ENCODE measurements at regions not wholly inside any gene's neighbourhood (a gene's known extent, or its start where the extent isn't known, plus 50 kb on each side); places are given as distances from the start of the nearest gene placed in this dataset.

DNA sequence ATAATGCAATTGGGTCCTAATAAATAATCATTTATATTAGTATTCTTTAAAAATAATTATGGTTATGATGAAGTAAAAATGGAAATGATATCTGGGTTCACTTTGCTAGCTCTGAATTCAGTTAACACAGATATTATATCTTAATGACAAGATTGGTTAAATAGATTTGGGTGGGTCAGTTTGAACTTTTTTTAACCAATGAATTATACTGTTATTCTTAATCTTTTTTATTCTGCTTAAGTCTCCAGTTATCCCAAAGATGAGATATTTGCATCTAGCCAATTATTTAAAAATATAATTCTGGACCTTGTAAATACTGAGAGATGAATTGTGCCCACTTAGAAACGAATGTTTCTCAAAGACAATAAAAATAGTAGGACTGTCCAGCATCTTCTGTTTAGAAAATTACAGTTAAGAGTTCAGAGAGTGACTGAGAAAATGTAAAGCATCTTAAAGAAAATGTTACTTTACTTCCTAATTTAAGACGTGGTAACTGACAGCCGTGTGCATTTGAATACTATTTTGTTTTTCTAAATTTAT, 345.2 kb downstream of the USP25 start:
- DNase-seq = no peak

DNA sequence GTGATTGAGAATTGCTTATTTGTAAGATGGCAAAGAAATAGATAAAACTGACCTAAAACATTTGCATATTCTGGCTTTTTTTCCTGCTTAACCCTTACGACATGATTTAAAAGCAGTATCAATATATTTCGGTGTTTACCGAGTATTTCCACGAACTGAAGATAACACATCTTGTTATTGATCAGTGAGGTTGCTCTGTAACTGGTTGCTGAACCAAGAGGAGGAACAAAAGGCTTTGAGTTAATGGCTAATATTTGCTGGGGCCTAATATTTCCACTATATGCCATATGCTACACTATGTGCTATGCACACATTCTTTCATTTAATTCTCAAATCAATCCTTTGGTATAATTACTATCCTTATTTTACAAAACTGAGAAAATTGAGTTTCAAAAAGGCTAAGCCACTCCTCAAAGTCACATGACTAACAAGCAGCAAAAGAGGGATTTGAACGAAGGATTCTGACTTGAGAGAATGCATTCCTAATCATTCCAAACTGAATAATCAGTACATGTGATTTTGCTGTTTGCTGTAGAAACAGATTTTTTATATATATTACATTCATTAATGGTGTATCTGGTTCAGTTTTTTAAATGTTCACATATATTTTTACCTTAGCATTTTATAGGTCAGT, 346.0 kb downstream of the USP25 start:
- no peak for DNase-seq

DNA sequence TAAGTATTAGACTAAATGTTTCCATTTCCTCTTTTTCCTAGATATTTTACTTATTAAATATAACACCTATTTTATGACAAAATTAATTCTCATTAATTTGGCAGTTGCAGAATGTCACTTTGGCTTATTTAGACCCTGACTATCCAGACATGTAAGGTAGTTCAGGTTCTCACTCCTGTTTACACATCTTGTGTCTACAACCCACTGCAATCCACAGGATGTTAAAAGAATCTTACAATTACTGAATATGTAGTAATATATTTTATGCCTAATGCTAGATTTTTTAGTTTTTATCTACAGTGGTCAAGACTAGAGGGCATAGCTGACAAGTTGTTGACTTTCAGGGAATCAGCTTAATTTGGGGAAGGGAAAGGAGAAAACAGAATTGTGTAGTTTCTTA, 346.7 kb downstream of the USP25 start:
- no peak for DNase-seq

DNA sequence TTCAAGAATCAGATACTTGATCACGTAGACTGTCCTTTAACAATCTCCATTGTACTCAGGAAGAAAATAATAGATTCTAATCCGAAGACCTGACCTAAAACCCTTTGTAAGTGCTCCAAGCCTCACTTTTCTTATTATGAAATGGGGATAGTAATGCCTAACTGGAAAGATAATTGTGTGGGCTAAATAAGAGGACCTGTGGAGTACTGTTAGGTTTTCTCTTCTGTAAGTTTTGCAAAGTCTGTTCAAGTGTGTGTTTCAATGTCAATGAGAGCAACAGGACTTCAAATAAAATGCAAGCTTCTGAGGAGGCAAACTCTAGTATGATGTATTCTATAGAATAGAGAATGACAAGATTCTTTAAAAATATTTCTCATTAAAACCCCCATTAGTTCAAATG, 348.6 kb downstream of the USP25 start:
- DNase-seq = no peak

DNA sequence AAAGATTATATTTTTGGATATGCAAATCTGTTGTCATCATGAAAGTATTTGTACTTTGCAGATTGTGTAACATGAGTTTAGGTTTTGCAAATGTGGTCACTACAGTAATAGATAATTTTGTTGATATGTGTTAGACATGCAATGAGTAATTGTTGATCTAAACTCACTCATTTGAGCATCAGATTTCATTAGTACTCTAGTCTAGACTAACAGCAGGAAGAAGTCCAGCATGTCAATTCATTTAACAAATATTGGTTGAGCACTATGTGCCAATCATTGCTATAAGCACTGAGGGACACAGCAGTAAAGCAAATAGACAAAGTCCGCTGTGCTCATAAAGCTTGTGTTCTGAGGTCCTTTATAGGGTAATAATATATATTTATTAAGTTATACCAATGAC, 350.0 kb downstream of the USP25 start:
- DNase-seq = no peak

DNA sequence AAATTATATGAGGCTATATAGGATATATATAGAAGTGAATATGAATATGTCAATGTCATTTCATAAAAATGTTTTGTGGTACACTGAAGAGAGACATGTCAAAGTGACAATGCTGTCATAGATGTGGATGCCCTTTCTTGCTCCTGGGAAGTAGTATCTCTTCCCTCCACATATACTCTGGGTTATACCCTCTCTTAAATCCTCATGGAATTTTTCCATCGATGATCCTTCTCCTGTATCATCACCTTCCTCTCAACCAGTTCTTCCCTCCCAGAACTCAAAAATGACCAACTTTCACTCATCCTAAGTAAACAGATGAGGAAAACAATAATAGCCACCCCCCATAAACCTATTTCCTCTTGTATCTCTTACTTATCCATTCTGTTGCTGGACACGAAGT, 351.5 kb downstream of the USP25 start:
- DNase-seq = no peak

DNA sequence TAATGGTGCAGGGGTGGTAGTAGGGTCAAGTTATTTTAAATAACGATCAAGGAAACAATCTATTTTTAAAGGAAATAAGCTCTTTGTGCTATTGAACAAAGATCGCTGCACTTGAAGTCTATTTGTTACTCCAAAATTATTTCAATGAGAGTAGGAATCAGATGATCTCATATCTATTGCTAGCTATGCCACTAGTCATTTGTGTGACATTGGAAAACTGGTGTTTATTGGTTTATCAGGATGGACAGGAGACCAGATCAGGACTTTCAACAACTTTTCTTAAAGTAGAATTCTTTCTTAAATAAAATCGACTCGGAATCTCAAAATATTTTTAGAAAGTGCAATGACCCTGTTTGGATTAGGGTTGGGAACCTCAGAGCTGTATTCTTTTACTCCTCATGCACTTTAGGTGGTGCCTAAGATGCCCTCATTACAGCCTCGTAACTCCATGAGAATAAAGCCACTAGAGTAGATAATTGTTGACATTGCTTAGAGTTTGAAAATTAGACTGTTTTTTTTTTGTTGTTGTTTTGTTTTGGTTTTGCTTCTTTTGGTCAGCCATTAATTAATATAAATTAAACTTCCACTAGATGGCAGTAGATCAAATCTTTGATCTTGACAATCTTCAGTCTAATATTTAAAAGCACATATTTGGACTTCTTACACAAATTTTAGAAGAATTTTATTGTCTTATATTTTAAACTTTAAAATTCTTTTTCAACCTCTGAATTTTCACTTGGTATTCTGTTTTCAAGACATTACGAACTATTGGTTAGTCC, 352.4 kb downstream of the USP25 start:
- no peak for DNase-seq

DNA sequence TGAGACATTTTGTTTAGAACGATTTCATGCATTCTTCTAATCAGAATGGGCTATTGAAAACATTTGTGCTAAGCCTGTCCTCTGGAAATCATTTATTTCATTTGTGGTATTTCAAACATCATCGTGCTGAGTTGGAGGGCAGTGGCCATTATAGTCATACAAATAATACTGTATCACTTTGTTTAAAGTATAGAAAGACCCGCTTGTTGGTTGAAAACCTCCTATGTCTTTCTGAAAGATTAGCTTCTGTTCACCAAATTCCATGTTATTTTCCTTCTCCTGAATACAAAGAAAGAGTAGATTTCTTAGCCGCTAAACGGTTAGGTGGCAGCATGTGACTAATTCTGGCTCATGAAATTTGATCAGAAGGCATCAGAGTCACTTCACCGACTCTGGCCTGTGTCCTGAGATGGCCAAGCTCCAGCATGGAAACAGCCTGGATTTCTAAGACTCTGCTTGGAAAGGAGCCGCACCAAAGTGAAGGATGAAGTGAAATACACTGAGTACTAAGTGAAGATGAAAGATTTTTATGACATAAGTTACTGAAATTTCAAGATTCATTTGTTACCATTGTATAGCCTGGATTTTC, 355.1 kb downstream of the USP25 start:
- no peak for DNase-seq

DNA sequence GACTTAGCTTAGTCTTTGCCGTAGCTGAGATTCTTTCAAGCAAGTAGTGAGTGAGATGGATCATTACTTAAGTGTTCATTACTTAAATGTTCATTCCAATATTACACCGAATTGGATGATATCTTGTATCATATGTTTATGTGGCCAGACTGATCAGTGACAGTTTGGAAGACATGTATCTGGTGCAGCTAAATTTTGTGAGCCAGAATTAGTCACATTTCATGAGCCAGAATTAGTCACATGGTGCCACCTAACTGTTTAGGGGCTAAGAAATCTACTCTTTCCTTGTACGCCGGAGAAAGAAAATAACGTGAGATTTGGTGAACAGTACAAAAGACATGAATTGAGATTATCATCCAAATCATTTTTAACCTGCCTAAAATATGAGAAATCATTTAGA, 355.6 kb downstream of the USP25 start:
- no peak for DNase-seq

DNA sequence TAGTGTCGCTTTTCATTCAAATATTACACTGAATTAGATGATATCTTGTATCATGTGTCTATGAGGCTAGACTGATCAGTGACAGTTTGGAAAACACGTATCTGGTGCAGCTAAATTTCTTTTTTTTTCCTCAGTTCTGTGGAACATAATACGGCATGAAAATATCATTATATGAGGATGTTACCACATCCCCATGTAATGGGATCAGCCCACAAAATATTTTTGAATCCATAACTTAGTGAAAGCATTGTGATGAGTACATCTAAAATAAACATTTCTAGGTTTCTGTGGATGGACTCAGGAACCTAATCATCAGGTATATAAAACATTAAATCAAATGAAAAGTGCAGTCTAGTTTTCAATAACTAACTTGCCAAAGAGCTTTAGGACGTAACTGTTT, 356.3 kb downstream of the USP25 start:
- DNase-seq = no peak

DNA sequence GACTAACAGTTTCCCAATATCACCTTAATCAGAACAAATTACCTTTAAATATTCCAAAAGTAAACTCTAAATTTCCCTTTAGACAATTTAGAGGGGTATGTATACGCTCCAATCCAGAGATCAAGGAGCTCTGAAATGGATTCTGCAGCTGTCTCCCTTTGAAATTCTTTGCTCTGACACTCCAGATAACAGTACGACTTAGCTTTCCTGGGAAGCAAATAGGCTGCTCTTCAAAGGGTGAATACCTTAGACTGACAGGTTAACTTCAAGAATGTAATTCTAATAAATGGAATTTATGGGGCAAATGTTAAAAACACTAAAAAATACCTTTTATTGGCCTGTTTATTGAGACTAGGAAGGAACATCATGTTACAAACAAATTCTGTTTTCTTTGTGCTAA, 357.2 kb downstream of the USP25 start:
- DNase-seq = no peak

DNA sequence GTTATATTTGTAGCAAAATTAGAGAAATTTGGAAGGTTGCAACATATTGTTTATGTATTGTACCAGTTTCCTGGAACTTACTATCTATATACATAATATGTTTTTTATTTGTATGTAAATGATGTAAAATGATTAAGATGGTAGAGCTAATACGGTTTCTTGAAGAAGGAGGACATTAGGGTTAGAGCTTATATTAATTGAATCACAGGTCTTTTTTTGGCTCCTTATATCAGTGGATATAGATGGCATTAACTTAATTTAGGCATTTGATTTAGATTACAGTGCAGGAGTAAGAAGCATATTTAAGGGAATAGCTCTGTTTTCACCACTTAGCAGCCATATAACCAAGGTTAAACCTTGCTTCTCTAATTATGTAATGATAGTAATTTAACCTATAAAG, 357.7 kb downstream of the USP25 start:
- no peak for DNase-seq

DNA sequence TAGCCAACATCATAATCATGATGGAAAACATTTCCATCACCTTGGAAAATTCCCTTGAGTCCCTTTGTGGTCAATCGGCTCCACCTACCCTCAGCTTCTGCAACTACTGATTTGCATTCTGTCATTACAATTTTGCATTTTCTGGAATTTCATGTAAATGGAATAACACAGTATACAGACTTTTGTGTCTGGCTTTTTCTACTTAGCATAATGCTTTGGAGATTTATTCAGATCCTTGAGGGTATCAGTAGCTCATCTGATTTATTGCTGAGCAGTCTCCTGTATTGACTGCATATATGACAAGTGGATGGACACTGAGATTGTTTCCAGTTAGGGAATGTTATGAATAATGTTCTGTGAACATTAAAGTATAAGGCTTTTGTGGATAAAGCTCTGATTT, 358.3 kb downstream of the USP25 start:
- no peak for DNase-seq

DNA sequence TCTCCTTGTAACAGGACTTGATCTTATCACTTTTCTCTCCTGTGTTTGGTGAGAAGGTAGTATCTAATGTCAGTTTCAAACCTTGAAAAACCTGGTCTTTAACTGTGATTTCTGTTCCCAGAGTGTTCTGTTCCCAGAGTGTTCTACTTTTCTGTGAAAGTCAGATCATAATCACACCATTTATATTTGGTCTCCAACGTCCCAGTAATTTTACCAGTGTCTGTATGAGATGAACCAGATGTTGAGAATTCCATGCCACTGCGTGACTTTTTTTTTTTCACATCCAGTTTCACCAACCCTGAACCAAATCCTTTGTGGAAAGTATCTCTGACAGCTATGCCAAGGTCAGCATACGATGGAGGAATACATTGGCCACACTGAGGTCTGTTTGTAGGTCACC, 365.2 kb downstream of the USP25 start:
- DNase-seq = no peak

DNA sequence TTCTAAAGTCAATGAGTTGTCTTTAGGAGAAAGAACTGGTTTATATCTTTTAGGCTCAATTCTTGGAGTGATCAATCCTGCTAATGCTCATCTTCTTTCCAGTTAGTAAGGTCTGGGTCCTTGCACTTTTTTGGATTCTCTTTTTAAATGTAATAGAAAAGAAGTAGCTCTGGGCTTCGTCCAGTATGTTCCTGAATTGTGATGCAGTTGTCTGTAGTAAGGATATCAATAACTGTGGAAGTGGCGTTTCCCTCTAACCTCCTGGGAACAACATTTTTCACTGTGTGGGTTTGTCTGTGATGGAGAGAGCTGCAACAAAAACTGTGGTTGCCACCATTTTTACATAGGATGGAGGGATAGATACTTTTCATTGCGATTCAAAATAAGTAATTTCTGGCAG, 367.2 kb downstream of the USP25 start:
- DNase-seq = no peak

DNA sequence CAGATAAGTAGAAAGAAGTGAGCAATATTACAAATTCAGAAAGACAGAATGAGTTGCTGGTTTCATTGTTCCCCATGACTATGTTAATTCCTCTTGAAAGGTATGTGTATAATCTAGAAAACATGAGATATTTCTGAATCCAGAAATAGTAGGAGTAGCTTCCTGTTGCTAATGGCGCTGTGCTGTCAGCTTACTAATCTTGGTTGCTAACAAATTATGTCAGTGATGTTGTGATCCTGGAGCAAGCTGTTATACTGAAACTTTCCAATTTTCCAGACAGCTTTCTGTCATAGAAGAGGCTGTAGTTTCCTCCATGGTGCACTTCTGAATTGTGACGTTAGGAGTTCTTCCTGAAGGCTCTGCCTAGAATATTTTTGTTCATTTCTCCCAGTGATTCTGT, 372.3 kb downstream of the USP25 start:
- DNase-seq = no peak

DNA sequence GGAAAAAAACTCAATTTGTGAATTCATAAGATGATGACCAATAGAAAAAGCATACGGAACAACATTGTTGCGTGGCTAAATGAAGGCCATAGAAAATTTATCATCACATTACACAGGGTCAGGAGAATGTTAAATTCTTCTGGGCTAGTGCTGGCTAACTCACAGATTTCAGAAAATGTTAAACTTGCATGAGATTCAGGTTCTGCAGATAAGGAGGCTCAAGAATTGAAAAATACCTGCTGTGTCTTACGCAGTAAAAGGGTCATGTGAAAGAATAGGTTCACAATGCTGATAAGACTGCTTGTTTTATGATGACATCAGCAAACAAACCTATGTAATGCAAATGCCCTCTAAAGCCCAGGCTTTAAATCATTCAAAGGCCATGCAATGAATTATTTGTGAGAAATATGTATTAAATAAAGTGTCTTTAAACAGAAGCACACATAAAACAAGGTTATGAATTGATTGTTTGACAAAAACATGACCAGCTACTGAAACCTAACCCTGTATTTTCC, 378.8 kb downstream of the USP25 start:
- DNase-seq = no peak

DNA sequence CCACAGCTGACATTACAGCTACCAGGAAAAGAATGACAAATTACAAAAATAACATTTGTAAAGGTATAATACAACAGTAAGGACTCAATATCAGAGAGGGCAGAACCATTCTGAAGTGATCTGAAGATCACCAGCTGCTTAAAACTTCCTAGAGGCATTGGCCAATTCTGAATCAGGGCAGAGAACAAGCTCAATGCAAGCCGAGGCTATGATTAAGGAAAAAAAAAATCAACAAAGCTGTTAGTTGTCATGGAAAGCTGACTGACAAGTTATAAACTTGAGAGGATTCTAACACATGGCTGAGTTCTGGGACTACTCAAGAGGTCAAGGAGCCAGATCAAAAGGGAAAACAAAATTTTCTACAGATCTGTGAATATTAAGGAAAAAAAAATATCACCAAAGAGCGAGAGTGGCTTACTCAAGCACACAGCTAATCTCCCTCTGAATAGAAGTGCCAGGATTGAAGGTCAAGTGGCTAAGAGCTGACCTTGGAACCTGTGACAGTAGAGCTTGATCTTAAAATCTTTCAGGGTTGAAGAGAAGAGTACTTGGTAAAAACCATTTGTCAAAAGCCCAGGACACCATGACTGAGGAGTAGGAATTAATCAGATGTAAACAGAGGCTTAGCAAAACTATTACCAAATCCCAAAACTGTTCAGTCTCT, 383.4 kb downstream of the USP25 start:
- DNase-seq = no peak

DNA sequence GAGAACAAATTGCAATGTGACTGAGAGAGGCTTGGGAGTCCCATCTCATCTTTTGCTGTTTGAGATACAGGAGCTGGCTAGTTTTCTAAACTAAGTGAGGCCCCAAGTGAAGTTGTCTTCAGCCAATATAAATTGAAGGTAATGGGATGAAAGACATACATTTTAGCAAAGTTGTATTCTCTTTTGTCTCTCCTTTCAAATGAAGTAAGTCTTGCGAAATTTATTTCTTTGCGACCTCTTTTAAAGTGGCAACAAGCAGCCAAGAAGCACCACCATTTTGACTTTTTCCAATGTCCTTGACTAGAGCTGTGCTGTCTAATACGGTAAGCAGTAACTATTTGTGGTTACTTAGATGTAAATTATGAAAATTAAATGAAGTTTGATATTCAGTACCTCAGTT, 385.7 kb downstream of the USP25 start:
- no peak for DNase-seq

DNA sequence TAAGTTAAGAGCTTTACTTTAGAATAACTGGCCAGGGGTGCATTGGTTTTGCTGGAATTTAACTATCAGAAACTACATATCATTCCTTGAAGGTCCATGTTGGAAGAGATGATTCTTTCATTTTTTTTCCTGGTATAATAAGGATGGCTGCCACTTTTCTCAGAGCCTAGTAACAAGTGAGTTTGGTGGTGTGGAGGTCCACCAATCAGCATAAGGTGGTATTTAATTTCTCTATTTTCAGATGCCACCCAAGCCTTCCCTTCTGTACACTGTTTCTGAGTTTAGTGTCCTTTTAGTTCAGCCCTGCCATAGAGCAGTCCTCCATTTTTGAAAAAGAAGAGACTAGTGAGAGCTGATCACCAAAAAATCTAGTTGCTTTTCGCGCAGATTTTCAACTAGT, 386.3 kb downstream of the USP25 start:
- no peak for DNase-seq

DNA sequence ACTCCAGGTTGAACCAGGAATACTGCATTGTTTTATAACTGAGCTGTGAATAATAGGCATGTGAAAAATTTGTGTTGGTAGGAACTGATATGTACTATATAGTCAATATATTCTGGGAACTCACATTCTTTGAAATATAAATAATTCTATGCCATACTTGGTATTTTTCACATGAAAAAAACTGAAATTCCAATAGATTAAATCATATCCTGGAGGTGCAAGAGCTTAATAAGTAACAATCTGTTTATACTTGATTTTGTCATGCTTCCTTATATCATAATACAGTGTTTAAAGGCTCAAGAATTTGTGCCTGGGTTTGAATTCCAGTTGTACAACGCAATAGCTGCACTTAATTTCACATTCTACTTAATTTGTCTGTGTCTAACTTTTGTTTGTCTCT, 387.0 kb downstream of the USP25 start:
- DNase-seq = no peak

DNA sequence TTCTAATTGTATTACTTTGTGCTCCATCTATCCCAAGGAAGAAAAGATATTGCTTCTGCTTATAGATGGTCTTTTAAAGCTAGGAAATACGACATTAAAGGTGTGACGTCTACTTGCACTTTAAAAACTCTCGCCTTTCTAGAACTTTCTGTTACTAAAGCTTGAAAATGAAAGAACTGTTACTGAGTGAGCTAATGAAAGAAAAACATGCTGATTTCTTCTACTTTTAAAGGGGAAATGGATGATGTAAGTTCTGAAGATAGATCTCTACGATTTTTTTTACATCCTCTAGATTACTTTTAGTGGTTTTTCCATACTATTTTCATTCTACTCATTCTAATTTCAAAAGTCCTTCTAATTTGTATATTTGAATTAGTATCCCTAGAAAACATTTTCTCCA, 387.5 kb downstream of the USP25 start:
- DNase-seq = no peak

DNA sequence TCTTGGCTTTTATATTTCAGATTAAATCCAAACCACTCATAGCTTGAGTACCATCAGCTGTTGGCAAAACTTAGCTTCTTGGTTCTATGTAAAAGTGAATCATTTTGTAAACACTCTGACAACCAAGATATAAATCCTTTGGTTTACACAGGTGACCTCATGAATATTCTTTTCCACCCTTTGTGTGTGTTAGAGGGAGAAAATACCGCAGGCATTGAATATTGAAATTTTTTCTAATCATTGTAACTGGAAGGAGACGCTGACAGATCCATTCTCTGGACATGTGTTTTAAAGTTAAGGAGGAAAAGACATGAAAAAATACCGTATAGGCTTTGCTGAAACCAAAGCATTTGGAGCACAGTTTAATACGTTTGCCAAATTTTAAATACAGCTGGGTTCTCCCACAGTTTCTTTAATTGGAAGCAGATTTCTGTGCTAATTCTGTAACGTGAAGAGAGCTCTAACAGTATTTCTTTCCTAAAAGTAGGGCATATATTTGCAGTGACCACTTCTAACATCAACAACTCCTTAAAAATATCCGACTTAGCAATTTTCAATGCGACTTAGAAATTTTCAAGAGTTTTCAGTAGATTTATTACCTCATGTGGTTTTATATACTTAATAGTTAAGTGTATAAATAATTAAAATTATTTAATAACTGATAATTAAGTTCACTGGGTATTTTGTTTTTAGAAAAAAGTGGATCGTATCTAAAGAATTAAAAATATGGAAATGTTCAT, 388.2 kb downstream of the USP25 start:
- DNase-seq = no peak

Measured in CD4-positive, alpha-beta T cell treated with Interleukin-1 beta for 1 hour (primary cell).